GM21786 (cell line): ENCODE measurements at regions not wholly inside any gene's neighbourhood (a gene's known extent, or its start where the extent isn't known, plus 50 kb on each side); places are given as distances from the start of the nearest gene placed in this dataset.
A peak's percentile ranks its signal among the peaks of the same experiment; 100 is the strongest.
"Not testable (repeated sequence)": the region's sequence is repeated elsewhere in the genome, so short reads cannot be mapped to it uniquely, and the experiment has no call there.

Experiments used
- ATAC-seq: cut with Tn5 transposase; IDR thresholded peaks from one replicate; pipeline ENCODE4 v1.9.1; 2021; ENCODE audit not compliant: unreplicated experiment

- no peak for ATAC-seq
Observed at GRCh38 chr3:55161231-55161630, 233.4 kb upstream of the LRTM1 start.

- ATAC-seq, result peak; percentile 96
Observed at GRCh38 chr3:55160241-55160983, 232.6 kb upstream of the LRTM1 start.

- ATAC-seq, result no peak
Observed at GRCh38 chr3:55159711-55160110, 231.9 kb upstream of the LRTM1 start.

- ATAC-seq, result no peak
Observed at GRCh38 chr3:55159016-55159415, 231.2 kb upstream of the LRTM1 start.

GRCh38 chr3:55158345-55158744 lies 230.5 kb upstream of the LRTM1 start:
- ATAC-seq, result no peak

- no peak for ATAC-seq
Observed at GRCh38 chr3:55157731-55158130, 229.9 kb upstream of the LRTM1 start.

DNA sequence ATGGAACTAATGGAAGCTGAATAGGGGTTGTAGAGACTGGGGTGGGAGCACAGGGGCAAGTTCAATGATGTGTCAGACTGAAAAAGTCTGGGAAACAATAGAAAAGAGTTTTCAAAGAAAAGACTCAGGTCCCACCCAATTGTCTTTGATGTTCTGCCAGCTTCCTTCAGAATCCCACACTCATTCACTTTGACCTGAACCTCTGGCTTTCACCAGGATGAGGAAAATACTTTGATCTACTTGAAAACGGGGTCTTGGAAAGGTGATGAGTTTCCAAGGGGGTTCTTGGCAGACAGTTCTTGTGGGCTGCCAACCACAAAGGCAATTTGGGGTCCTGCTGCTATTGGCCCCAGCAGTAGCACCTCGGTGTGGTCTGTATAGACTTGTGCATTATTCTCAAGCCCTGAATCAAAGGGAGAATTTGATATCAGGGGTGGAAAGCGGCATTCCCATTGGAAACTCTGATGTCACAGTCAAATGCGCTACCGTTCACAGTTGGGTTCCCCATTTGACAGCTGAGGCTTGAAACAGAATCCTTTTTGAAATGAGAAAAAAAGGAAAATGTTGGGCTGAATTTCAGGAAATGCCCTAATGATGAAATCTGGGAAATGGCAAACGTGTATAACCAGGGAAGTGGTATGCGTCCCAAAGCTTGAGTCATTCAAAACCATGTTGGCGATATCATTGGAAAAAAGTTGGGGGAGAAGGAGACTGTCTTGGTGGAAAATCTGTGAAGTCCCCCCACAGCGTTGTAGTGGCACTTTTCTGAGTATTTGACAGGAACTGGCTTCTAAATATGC lies 229.2 kb upstream of the LRTM1 start:
- ATAC-seq, result no peak

DNA sequence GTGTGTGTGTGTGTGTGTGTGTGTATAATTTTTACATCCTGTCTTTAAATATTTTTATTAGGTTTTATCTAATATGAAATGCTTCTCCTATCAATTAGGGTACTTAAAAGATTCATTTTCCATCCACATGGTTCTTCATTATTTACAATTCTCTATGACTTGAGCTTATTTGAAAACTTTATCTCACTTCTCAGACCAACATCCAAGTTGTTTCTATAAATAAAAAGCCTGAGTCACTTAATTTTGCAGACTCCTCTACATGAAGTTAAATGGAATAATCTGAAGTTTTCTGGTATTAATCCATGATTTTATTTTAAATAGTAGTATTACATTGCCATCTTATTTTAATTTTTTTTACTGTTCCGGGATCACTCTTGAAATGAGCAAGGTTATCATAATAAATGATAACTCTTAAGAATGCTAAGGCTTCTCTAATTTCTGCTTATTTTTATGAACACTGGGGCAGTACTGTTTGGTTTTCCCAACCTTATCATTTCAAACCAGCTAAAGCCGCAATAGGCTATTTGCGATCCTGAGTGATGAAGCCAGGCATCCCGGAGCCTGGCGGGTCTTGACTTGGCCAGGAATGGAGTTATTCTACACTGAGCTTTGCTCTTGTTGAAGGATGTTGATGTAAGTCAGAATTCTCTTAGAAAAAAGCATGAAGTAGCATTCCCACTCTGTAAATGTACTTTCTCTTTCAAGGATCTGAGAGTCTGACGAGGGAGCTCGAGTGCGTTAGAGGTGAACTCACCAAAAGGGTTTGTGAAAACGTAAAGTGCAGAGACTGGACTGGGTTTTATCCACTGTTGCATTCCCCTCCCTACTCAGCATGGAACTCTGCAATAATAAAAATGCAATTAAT lies 220.2 kb upstream of the LRTM1 start:
- ATAC-seq, result no peak

DNA sequence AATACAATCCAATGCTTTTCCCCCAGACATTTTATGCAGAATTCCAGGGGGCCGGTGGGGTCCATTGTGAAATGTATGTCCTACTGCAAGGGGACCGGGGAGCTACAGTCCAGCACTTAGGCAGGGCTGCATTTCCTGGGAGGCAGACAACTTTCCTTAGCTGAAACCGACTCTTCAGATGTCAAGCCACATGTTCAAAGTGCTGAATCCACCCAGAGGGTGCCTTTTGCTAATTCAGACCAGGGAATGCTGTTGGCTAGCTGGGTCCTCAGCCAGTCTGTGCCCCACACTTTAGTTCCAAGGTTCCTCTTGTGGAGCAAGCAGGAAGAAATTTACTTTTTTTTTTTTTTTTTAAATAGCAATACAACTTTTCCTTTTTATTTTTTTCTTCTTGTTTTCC lies 219.5 kb upstream of the LRTM1 start:
- ATAC-seq, result no peak

DNA sequence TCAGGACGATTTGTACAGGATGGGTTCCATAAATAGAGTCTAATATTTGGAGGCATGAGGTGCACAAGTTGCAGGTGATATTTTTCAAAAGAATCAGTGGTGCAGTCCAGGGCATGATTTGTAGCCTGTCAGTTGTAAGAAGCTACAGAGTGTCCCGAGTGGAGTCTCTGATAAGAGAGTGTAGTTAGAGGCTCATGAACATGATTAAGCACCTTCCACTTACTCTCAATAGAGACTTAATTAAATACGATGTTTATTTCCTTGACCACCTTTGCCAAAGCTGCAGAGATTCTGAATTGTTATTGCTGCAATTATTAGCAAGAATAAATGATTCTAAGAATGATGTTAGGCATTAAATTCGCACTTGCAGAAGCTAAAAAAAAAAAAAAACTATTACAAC lies 218.4 kb upstream of the LRTM1 start:
- ATAC-seq, result no peak

GRCh38 chr3:55144015-55144673 lies 216.3 kb upstream of the LRTM1 start:
- ATAC-seq, result no peak

GRCh38 chr3:55143336-55143735 lies 215.5 kb upstream of the LRTM1 start:
- no peak for ATAC-seq

- not testable (repeated sequence) for ATAC-seq
Observed at GRCh38 chr3:55136291-55136690, 208.4 kb upstream of the LRTM1 start.

DNA sequence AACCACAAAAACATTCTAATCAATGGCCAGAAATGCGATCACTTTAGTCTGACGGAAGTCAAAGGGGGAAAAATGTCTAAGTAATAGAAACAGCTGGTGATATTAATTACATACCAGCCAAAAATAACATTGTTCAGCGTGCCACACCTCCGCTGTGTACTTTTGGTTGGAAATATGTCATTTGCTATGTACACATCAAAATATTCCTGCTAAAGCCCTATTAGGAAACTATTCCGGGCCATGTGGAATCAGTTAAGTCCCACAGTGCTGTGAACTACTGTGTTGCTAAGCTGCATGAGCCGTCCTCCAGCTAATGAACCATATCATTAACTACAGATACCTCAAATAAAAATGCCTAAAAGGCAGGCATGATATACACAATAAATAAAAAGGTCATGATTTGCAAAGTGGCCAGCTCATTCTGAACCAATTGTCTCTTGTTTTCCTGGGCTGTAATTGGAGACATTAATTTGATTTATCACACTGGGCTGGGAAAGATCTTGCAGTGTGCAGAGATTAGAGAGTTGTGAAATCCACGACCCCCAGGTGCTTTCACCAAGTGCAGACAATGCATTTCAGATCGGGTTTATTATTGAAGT lies 200.5 kb upstream of the LRTM1 start:
- no peak for ATAC-seq

DNA sequence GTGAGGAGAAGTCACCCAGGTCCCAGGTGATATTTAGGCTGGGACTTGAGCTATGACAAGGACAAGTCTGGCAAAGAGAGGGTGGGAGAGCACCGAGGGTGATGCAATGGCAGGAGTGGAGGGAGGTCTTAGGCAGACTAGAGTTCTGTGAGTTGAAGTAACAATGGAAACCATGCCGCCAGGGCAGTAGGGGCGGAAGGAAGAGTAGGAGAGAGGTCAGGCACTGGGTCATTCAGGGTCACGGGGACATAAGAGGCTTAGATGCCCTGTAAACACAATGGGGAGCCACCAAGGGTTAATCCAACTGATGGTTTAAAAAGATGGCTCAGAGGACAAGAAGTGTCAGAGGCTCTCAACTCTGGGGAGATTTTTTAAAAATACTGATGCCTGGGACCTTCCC lies 199.7 kb upstream of the LRTM1 start:
- no peak for ATAC-seq

GRCh38 chr3:55124371-55124770 lies 196.5 kb upstream of the LRTM1 start:
- no peak for ATAC-seq
